HG03196 (cell line): ENCODE measurements at regions not wholly inside any gene's neighbourhood (a gene's known extent, or its start where the extent isn't known, plus 50 kb on each side); places are given as distances from the start of the nearest gene placed in this dataset.
"Not testable (repeated sequence)": the region's sequence is repeated elsewhere in the genome, so short reads cannot be mapped to it uniquely, and the experiment has no call there.

Experiments
- ATAC-seq: cut with Tn5 transposase; IDR thresholded peaks from one replicate; pipeline ENCODE4 v1.9.1; 2021; ENCODE audit not compliant: unreplicated experiment

GRCh38 chr22:22168941-22169867, 75.4 kb upstream of the VPREB1 start:
- no peak for ATAC-seq

DNA sequence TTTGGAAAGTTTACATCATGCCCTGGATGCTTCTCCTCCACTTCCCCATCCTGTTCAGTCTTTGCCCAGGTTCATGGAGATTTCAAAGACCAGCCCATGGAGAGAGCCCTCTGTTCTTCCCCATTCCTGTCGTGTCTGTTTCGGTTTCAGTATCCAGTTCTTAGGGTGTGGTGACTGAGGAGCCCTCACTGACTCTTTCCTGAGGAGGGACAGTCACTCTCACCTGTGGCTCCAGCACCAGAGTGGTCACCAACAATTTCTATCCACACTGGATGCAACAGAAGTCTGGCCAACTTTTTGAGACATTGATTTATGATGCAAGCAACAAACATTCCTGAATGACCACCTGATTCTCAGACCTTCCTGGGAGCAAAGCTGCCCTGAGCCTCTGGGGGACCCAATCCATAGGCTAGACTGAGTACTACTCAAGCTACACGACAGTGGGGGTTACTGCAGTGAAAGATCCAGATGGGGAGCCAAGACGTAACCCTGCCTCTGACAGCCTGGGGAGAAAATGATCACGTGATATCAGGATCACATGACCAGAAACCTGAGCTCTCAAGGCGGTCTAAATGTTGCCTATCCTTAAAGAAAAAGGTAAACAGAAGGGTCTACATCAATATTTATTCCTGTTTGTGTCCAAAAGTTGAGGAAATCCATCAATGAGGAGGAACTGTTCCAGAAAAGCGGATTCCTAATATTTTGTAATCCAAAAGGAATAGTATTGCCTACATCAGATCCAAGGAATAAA, 76.2 kb upstream of the VPREB1 start:
- peak; percentile 22 for ATAC-seq

DNA sequence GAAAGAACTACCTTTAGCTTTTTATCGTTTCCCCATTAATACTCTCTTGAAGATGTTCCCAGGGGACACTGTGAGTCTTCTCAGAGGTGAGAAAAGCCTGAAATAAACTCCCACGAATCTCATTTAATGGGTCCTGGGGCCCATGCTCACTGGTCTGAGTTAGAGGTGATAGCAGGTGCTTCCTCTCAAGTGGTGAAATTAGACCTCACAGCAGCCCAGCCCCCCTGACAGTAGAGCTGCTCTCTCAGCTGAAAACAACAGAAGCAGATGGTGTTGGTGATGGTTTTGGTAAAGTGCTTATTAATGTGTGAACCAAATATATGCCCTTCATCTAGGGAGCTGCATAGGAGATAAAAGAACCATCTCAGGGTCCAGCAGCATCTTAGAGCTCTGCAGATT, 76.8 kb upstream of the VPREB1 start:
- peak; percentile 65 for ATAC-seq

DNA sequence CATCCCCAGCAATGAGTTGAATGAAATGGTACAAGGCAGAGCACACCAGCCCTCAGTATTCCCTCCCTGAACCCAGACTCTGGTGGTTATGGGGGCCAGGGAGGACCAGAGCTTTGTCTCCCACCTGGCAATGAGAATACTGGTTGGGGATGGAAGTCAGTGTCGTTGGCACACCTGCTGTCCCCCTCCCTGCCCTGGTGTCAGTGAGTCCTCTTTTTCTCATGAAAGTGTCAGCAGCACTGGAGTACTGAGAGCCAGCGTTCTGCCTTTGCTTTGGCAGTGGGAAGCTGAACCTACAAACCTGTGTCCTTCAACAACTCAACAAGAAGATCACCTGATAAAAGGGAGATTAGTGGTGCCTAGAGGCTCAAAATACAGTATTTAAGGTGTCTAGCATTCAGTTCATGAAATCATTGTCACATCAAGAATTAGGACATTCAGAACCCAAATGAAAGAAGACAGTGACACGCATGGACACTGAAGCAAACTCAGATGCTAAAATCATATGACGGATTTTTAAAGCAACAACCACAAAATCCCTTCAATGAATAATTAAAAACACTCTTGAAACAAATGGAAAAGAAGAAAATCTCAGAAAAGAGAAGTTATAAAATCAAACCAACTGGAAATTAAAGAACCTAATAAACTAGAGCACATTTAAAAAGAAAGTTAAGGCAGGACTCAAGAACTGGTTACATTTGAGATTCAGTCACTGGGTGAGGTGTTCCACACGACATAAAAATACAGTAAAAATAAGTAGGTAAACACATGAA, 77.5 kb upstream of the VPREB1 start:
- no peak for ATAC-seq

GRCh38 chr22:22165936-22166710, 78.5 kb upstream of the VPREB1 start:
- no peak for ATAC-seq

GRCh38 chr22:22164541-22165272, 79.9 kb upstream of the VPREB1 start:
- ATAC-seq: no peak

DNA sequence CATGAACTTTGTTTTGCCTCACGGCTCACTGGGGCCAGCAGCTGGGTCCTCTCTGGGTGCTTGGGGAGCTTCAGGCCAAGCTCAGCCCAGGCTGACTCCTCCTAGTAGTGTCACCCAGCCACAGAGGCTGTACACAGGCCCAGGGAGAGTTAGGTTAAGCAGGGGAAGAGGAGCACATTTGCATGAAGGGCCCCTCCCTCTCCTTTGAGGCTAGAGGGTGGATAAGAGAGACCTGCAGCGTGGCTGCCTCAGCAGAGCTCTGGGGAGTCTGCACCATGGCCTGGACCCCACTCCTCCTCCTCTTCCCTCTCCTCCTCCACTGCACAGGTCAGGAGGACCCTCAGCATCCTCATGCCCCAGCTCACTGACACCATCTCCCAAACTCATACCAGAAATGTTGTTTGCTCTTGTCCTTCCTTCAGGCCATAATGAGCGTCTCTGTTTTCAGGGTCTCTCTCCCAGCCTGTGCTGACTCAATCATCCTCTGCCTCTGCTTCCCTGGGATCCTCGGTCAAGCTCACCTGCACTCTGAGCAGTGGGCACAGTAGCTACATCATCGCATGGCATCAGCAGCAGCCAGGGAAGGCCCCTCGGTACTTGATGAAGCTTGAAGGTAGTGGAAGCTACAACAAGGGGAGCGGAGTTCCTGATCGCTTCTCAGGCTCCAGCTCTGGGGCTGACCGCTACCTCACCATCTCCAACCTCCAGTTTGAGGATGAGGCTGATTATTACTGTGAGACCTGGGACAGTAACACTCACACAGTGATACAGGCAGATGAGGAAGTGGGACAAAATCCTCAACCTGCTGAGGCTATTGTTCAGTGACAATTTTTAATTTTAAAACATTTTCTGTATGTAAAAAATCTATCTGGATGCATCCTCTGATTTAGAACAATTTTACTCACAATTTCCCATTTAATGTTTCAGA, 82.4 kb upstream of the VPREB1 start:
- ATAC-seq: peak; percentile 60

DNA sequence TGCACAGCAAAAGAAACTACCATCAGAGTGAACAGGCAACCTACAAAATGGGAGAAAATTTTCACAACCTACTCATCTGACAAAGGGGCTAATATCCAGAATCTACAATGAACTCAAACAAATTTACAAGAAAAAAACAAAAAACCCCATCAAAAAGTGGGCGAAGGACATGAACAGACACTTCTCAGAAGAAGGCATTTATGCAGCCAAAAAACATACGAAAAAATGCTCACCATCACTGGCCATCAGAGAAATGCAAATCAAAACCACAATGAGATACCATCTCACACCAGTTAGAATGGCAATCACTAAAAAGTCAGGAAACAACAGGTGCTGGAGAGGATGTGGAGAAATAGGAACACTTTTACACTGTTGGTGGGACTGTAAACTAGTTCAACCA, 83.8 kb upstream of the VPREB1 start:
- not testable (repeated sequence) for ATAC-seq

DNA sequence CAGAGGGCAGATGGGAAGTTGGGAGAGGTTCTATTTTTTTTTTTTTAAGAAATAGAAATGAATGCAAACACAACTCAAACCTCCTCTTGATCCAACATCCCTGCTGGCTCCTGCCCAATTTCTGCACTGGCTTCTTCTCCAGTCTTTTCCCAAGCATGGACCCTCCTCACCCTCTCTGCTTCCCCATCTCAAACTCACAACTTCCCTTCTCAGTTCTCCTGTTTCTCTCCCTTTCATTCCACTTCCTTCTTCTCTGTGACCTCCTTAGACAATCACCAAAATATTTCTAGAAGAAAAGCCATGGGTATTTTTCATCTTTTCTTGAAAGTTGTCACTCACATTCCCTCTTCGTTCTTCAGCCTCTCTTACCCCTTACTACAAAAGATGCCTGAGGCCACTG, 85.2 kb upstream of the VPREB1 start:
- ATAC-seq: no peak

DNA sequence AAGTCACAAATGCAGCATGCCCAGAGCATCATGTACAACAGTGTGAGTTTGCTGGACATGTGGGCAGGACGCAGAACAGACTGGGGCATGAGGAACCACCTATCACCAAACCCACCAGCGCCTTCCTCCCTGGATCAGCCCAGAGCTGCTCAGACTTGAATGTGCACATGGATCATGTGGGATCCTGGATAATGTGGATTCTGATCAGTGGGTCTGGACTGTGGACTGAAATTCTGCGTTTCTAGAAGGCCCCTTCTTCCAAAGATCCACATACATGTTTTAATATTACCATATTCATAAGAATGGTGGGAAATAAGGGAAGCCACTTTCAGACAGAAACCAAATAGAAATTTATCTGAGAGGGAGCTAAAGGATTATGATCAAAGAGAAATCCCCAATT, 85.6 kb upstream of the VPREB1 start:
- ATAC-seq: no peak

DNA sequence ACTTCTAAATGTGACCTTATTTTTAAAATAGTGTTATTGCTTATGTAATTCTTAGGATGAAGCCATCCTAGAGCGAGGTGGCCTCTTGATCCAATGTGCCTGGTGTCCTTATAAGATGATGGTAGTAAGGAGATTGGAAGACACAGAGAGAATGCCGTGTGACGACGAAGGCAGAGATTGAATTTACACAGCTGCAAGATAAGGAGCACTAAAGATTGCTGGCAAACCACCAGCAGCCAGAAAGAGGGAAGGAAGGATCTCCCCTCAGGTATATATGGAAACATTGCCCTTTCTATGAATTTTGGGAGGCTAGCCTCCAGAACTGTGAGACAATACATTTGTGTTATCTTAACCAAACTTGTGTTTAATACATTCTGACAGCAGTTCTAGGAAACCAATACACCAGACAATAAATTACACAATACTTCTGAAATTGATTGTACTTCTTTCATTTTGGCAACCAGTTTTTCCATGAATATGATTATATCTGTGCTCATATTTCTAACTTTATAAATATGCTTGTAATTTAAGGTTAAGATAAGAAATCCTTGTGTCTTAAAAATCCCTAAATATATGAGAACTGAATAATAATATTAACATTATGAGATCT, 86.3 kb upstream of the VPREB1 start:
- no peak for ATAC-seq

- peak; percentile 41 for ATAC-seq
Measured at GRCh38 chr22:22157348-22157725, 87.2 kb upstream of the VPREB1 start.

DNA sequence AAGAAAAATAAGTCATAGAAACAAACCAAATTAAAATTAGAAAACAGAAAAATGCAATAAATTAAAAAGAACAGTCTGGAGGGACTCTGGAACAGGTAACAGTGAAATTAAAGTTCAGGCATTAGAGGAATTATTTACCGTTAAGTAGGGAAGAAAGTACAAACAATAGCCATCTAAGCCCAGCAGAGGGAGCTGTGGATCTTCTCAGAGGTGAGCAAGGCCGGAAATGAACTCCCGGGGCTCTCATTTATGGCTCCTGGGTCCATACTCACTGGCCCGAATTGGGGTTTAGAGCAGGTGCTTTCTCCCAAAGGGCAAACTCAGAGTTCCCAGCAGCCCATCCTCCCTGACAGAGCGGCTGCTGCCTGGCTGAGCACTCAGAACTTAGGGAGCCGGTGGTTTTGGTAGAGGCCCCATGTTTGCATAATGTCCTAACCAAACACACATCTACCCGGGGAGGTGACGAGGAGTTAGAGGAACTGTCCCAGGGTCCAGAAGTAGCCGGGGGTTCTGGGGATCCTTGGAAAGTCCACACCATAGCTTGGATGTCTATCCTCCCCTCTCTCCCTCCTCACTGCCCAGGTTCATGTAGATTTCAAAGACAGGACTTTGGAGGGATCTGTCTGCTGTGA, 87.8 kb upstream of the VPREB1 start:
- ATAC-seq: peak; percentile 57

GRCh38 chr22:22156348-22156715, 88.3 kb upstream of the VPREB1 start:
- ATAC-seq: no peak

- ATAC-seq: no peak
Measured at GRCh38 chr22:22155607-22156006, 89.0 kb upstream of the VPREB1 start.

DNA sequence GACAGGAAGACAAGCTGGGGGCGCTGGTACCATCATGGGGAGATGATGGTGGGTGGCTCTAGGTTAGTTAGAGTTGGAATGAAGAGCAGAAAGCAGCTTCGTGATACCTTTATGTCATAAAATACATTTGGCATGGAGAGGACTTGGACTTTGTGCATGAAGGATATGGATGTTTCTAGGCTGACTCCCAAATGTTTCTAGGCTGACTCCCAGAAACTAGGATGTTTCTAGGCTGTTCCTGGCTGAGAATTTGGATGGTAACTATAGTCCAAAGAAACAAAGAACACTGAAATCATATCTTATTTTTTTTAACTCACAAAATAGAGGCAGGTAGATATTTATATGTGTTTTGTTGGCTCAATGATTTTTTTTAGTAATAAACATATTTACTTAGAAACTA, 89.4 kb upstream of the VPREB1 start:
- no peak for ATAC-seq

DNA sequence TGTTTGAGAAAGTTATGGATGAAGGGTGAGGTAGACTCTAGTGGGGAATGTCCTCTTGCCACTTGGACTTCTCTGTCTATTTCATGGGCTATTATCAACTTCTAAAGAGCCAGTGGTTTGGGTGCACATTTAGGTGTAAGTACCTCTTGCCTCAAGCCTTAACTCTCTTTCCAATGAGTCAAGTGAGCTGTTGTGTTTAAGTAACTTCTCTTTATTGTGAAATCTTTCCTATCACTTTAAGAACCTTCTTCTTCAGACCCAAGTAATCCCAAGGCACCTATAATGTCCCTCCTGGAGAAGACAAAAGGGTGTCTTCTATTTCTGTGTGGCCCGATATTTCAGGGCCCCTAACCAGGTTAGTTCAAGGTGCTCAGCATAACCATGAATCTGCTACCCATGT, 90.5 kb upstream of the VPREB1 start:
- no peak for ATAC-seq

DNA sequence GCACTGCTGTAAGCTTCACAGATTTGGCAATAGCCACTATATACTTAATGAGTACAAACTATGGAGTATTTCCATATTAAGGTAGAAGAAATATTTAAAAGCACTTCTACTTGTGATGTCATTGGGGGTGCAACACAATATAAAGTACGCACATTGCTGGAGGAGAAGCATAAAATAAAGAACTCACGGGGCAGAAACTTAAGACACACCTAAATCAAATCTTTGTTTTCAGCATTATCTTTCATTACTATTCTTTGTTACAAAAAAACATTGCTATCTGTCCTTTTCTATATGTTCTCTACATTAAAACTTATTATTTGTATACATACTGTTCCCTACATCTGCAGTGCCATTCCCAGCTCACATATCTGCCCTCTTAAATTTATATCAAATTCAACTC, 93.3 kb upstream of the VPREB1 start:
- no peak for ATAC-seq
